Hepatocyte (in vitro differentiated cells): ENCODE measurements at regions not wholly inside any gene's neighbourhood (a gene's known extent, or its start where the extent isn't known, plus 50 kb on each side); places are given as distances from the start of the nearest gene placed in this dataset.

Experiments used
- DNase-seq: peaks from one replicate; pipeline ENCODE4 v3.0.0-alpha.2; 2016; ENCODE audit warnings: low spot score
- H2AFZ ChIP-seq: fragments of 200-600 bp; sonication (generic); 2 replicates; pipeline ENCODE4 v1.6.0; 2016; ENCODE audit warnings: antibody characterized with exemption, mild to moderate bottlenecking
- H3K27ac ChIP-seq: fragments of 200-600 bp; sonication (generic); 2 replicates; pipeline ENCODE4 v1.5.1; 2016; ENCODE audit warnings: mild to moderate bottlenecking
- H3K27me3 ChIP-seq: fragments of 200-600 bp; sonication (generic); 2 replicates; pipeline ENCODE4 v1.6.1; 2016
- H3K36me3 ChIP-seq: fragments of 200-600 bp; sonication (generic); replicated peaks from 2 replicates; pipeline ENCODE4 v1.5.1; 2016; ENCODE audit warnings: low read depth; ENCODE audit not compliant: insufficient read depth
- H3K4me1 ChIP-seq: fragments of 200-600 bp; sonication (generic); 2 replicates; pipeline ENCODE4 v1.5.1; 2016; ENCODE audit warnings: mild to moderate bottlenecking, moderate library complexity; ENCODE audit not compliant: insufficient read depth
- H3K4me2 ChIP-seq: fragments of 200-600 bp; sonication (generic); 2 replicates; pipeline ENCODE4 v1.6.0; 2016
- H3K4me3 ChIP-seq: fragments of 200-600 bp; sonication (generic); 2 replicates; pipeline ENCODE4 v1.5.1; 2016; ENCODE audit warnings: mild to moderate bottlenecking
- H3K79me2 ChIP-seq: fragments of 200-600 bp; sonication (generic); 2 replicates; pipeline ENCODE4 v1.6.0; 2017; ENCODE audit warnings: mild to moderate bottlenecking
- H3K9me2 ChIP-seq: fragments of 200-600 bp; sonication (generic); replicated peaks from 2 replicates; pipeline ENCODE4 v1.6.0; 2017; ENCODE audit warnings: mild to moderate bottlenecking; ENCODE audit not compliant: insufficient read depth
- H3K9me3 ChIP-seq: fragments of 200-600 bp; sonication (generic); 2 replicates; pipeline ENCODE4 v1.5.1; 2016; ENCODE audit warnings: low read depth, mild to moderate bottlenecking
- H4K20me1 ChIP-seq: fragments of 200-600 bp; sonication (generic); 2 replicates; pipeline ENCODE4 v1.6.0; 2016; ENCODE audit warnings: mild to moderate bottlenecking; ENCODE audit not compliant: insufficient read depth, poor library complexity, severe bottlenecking
- EZH2 ChIP-seq: fragments of 200-600 bp; sonication (generic); IDR thresholded peaks from 2 replicates; pipeline ENCODE4 v1.6.1; 2016; ENCODE audit warnings: antibody characterized with exemption, mild to moderate bottlenecking, borderline replicate concordance
- EZH2phosphoT487 ChIP-seq: fragments of 200-600 bp; sonication (generic); IDR thresholded peaks from one replicate; pipeline ENCODE4 v1.6.1; 2018; ENCODE audit warnings: antibody characterized with exemption, mild to moderate bottlenecking, low read depth, moderate library complexity; ENCODE audit not compliant: unreplicated experiment, severe bottlenecking
- WGBS: methylation state at CpG from one replicate; pipeline ENCODE4 v1.1.6; 2016; ENCODE audit warnings: low lambda C conversion rate; ENCODE audit errors: missing lambda C conversion rate; 5-methylcytosine and 5-hydroxymethylcytosine counted together
- TF ChIP-seq, protein P1 (sequence below): fragments of 200-600 bp; sonication (generic); IDR thresholded peaks from 2 replicates; pipeline ENCODE4 v1.5.1; 2016; ENCODE audit warnings: antibody characterized with exemption, mild to moderate bottlenecking; ENCODE audit not compliant: poor library complexity

GRCh38 chr18:42338683-42339082 lies 383.6 kb downstream of the PIK3C3 start:
- Histone ChIP-seq H3K4me1 (peaks cover 6% of the 10 kb centered on the region), H3K4me2 (no peak overlapping the region), H3K79me2 (no peaks in the 10 kb centered on the region), H2AFZ (no peak overlapping the region), H3K4me3 (no peak overlapping the region), H3K27me3 (no peaks in the 10 kb centered on the region), H3K9me2 (no peaks in the 10 kb centered on the region), H3K9me3 (no peaks in the 10 kb centered on the region), H3K36me3 (no peaks in the 10 kb centered on the region), H3K27ac (peak overlapping the region; percentile 60), H4K20me1 (no peaks in the 10 kb centered on the region)
- TF ChIP-seq, protein P1, sequence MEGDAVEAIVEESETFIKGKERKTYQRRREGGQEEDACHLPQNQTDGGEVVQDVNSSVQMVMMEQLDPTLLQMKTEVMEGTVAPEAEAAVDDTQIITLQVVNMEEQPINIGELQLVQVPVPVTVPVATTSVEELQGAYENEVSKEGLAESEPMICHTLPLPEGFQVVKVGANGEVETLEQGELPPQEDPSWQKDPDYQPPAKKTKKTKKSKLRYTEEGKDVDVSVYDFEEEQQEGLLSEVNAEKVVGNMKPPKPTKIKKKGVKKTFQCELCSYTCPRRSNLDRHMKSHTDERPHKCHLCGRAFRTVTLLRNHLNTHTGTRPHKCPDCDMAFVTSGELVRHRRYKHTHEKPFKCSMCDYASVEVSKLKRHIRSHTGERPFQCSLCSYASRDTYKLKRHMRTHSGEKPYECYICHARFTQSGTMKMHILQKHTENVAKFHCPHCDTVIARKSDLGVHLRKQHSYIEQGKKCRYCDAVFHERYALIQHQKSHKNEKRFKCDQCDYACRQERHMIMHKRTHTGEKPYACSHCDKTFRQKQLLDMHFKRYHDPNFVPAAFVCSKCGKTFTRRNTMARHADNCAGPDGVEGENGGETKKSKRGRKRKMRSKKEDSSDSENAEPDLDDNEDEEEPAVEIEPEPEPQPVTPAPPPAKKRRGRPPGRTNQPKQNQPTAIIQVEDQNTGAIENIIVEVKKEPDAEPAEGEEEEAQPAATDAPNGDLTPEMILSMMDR = no peak
- no peak for TF ChIP-seq EZH2
- TF ChIP-seq EZH2phosphoT487 = no peak
- peak; percentile 29 for DNase-seq
- 28% methylated on average over 2 of the region's 2 CpGs for WGBS

DNA sequence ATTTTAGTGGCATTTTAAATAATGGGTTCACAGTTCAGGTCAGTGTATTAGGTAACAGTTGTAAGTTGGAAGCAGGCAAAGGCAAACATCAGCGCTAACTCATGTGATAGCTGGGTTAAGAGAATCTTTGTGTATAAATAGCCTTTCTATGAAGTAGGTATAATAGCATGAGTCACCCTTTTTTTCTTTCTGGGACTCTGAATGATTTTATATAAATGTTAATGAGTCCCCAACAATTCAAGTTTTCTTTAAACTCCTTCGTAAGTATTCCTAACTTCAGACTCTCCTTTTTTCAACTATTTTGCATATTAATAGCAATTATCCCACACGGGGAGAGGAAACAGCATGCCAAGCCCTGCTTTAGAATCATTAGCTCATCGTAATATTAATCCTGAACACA lies 384.3 kb downstream of the PIK3C3 start:
- peak overlapping the region; percentile 44 for H3K27ac ChIP-seq
- DNase-seq = peak; percentile 18

GRCh38 chr18:42340423-42341009 lies 385.5 kb downstream of the PIK3C3 start:
- H3K4me2 ChIP-seq = no peak overlapping the region
- 78% methylated on average over 3 of the region's 3 CpGs for WGBS

More for the DNA sequence above, 384.3 kb downstream of the PIK3C3 start:
- Histone ChIP-seq H3K9me3 (no peaks in the 10 kb centered on the region), H3K9me2 (no peaks in the 10 kb centered on the region), H3K27me3 (no peaks in the 10 kb centered on the region), H3K4me1 (peaks cover 6% of the 10 kb centered on the region), H3K4me3 (no peak overlapping the region), H3K36me3 (no peaks in the 10 kb centered on the region), H3K4me2 (peak overlapping the region; percentile 3), H3K79me2 (no peaks in the 10 kb centered on the region), H4K20me1 (no peaks in the 10 kb centered on the region), H2AFZ (no peak overlapping the region)
- WGBS = 48% methylated on average over 4 of the region's 4 CpGs
- TF ChIP-seq, protein P1 = no peak
- no peak for TF ChIP-seq EZH2
- no peak for TF ChIP-seq EZH2phosphoT487

More at GRCh38 chr18:42340423-42341009, 385.5 kb downstream of the PIK3C3 start:
- no peaks in the 10 kb centered on the region for H3K9me3 ChIP-seq
- no peak overlapping the region for H2AFZ ChIP-seq
- H4K20me1 ChIP-seq = no peaks in the 10 kb centered on the region
- no peaks in the 10 kb centered on the region for H3K27me3 ChIP-seq
- no peaks in the 10 kb centered on the region for H3K79me2 ChIP-seq
- no peaks in the 10 kb centered on the region for H3K9me2 ChIP-seq
- no peak for DNase-seq
- no peak overlapping the region for H3K4me3 ChIP-seq
- peaks cover 6% of the 10 kb centered on the region for H3K4me1 ChIP-seq
- peak overlapping the region; percentile 25 for H3K27ac ChIP-seq
- TF ChIP-seq EZH2phosphoT487 (no peak), EZH2 (no peak)
- TF ChIP-seq, protein P1 = no peak
- no peaks in the 10 kb centered on the region for H3K36me3 ChIP-seq
